ENCODE measurements at regions not wholly inside any gene's neighbourhood (a gene's known extent, or its start where the extent isn't known, plus 50 kb on each side); places are given as distances from the start of the nearest gene placed in this dataset.

DNA sequence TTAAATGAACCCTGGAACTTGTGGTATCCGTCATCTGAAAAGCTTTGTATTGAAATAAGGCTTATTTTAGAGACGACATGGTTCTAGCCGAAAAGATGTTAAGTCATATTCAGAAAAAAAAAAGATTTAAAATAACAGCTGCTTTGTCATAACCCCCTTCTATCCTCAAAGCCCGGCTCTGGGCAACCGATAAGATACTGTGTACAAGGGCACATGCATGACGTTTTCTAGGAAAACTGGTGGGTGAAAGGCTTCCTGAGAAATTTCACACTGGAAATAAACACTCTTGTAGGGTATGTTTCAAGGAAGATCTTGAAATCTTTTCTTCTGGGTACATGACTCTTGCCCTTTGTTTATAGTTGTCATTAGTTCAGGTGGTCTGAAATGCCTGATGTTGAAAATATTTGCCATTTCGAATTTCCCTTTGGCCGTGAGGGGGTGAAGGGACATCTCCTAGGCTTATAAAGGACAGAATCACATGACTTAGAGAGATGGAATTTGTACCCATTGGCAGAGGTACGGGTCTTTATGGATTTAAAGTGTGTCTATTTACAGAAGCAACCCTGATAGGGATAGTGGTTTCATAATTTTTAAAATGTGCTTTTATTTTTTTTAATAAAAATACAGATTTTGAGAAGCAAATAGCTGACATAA is 232.5 kb downstream of the PTEN start:
- H3K36me3 Mint-ChIP-seq, result no peaks in the 10 kb centered on the region
- no peak for ATAC-seq
- H3K4me1 Mint-ChIP-seq, result peaks cover 3% of the 10 kb centered on the region; the same call in 1 of the 2 replicates
- no peak overlapping the region for H3K27ac Mint-ChIP-seq
- no peaks in the 10 kb centered on the region for H3K27me3 Mint-ChIP-seq (ENCODE audit: low read depth)
- no peaks in the 10 kb centered on the region for H3K9me3 Mint-ChIP-seq
- no peak overlapping the region for H3K4me3 Mint-ChIP-seq
- no peak for DNase-seq (ENCODE audit: low spot score)
- TF ChIP-seq NFATC4 (CRISPR knock-in tag; IDR thresholded peaks at IDR 0.05) (no peak), ZNF396 (CRISPR knock-in tag; IDR thresholded peaks at IDR 0.05; ENCODE audit: borderline replicate concordance) (no peak), ZNF317 (CRISPR knock-in tag; IDR thresholded peaks at IDR 0.05; ENCODE audit: borderline replicate concordance, low read depth) (no peak), HMGA2 (CRISPR knock-in tag; IDR thresholded peaks at IDR 0.05) (no peak), ZNF219 (CRISPR knock-in tag; IDR thresholded peaks at IDR 0.05; ENCODE audit: borderline replicate concordance) (no peak)
- TF ChIP-seq, protein P1, sequence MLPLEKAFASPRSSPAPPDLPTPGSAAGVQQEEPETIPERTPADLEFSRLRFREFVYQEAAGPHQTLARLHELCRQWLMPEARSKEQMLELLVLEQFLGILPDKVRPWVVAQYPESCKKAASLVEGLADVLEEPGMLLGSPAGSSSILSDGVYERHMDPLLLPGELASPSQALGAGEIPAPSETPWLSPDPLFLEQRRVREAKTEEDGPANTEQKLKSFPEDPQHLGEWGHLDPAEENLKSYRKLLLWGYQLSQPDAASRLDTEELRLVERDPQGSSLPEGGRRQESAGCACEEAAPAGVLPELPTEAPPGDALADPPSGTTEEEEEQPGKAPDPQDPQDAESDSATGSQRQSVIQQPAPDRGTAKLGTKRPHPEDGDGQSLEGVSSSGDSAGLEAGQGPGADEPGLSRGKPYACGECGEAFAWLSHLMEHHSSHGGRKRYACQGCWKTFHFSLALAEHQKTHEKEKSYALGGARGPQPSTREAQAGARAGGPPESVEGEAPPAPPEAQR (CRISPR knock-in tag; IDR thresholded peaks at IDR 0.05), result no peak
- ChIA-PET POLR2A (interaction anchor here (0.6 to 0.7 kb wide), 2 partner anchors 101 to 322 kb away, joined by 3 read pairs; no protein-coding TSS in a partner anchor), CTCF (no interaction called here)

DNA sequence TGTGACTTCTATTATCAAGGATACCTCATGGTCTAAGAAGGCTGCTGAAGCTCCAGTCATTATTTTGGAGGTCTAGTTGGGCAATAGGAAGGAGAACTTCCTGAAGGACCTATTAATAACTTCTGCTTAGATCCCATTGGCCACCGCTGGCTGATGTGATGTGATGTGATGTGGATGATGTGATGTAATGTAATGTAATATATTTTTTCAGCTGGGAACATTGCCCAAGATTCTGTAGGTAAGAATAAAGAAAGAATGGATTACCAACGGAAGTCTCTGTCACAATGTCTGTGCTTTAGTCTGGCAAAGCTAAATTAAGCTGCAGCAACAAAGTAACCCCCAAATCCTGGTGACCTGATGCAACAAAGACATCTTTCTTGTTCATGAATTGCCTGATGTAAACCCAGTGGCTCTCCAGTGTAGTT is 233.7 kb downstream of the PTEN start:
- Mint-ChIP-seq H3K27me3 (ENCODE audit: low read depth) (no peaks in the 10 kb centered on the region), H3K4me3 (no peak overlapping the region), H3K36me3 (no peaks in the 10 kb centered on the region), H3K4me1 (peaks cover 3% of the 10 kb centered on the region; the same call in 1 of the 2 replicates), H3K27ac (no peak overlapping the region), H3K9me3 (peaks cover 4% of the 10 kb centered on the region)
- ATAC-seq, result no peak
- ChIA-PET CTCF (no interaction called here), POLR2A (no interaction called here)
- no peak for TF ChIP-seq FOXJ3 (CRISPR knock-in tag; IDR thresholded peaks at IDR 0.05; ENCODE audit: borderline replicate concordance)
- TF ChIP-seq PRRX2 (CRISPR knock-in tag; IDR thresholded peaks at IDR 0.05), result no peak
- no peak for TF ChIP-seq SMAD3 (CRISPR knock-in tag; IDR thresholded peaks at IDR 0.05; ENCODE audit: borderline replicate concordance)
- TF ChIP-seq FOXK1 (CRISPR knock-in tag; IDR thresholded peaks at IDR 0.05), result no peak
- DNase-seq (ENCODE audit: low spot score), result no peak

DNA sequence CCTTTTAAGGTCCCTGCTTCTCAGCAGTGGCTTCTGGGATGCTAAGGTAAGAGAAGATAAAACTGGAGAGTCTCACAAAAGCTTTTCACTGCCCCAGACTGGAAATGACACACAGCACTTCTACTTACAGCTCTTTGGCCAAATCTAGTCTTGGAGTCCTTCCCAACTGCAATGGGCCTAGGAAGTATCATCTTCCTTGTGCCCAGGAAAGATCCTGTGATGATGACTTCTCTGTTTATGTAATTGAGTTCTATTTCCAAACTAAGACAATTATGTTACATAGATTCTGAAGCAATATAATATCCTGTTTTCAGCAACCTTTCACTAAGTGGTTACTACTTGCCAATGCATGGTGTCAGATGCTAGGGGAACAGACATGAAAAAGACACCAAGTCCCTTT is 234.1 kb downstream of the PTEN start:
- no peak overlapping the region for H3K27ac Mint-ChIP-seq
- ATAC-seq, result no peak
- no peak overlapping the region for H3K4me3 Mint-ChIP-seq
- no peaks in the 10 kb centered on the region for H3K36me3 Mint-ChIP-seq
- H3K4me1 Mint-ChIP-seq, result peaks cover 3% of the 10 kb centered on the region; the same call in 1 of the 2 replicates
- POLR2A ChIA-PET, result no interaction called here
- no peak for DNase-seq (ENCODE audit: low spot score)
- H3K27me3 Mint-ChIP-seq (ENCODE audit: low read depth), result no peaks in the 10 kb centered on the region
- H3K9me3 Mint-ChIP-seq, result peaks cover 4% of the 10 kb centered on the region
- CTCF ChIA-PET, result no interaction called here
- TF ChIP-seq IRF2 (CRISPR knock-in tag; IDR thresholded peaks at IDR 0.05; ENCODE audit: borderline replicate concordance, low read depth) (no peak), NFATC4 (CRISPR knock-in tag; IDR thresholded peaks at IDR 0.05) (no peak), SOX15 (CRISPR knock-in tag; IDR thresholded peaks at IDR 0.05) (no peak), FOXJ3 (CRISPR knock-in tag; IDR thresholded peaks at IDR 0.05; ENCODE audit: borderline replicate concordance) (no peak), GTF2I (CRISPR knock-in tag; conservative IDR thresholded peaks at IDR 0.05) (no peak), KAT7 (CRISPR knock-in tag; IDR thresholded peaks at IDR 0.05; ENCODE audit: borderline replicate concordance) (no peak), SMAD4 (CRISPR knock-in tag; IDR thresholded peaks at IDR 0.05) (no peak), GABPB1 (CRISPR knock-in tag; IDR thresholded peaks at IDR 0.05) (no peak), ELF4 (CRISPR knock-in tag; IDR thresholded peaks at IDR 0.05; ENCODE audit: low read depth) (no peak)
- TF ChIP-seq, protein P2, sequence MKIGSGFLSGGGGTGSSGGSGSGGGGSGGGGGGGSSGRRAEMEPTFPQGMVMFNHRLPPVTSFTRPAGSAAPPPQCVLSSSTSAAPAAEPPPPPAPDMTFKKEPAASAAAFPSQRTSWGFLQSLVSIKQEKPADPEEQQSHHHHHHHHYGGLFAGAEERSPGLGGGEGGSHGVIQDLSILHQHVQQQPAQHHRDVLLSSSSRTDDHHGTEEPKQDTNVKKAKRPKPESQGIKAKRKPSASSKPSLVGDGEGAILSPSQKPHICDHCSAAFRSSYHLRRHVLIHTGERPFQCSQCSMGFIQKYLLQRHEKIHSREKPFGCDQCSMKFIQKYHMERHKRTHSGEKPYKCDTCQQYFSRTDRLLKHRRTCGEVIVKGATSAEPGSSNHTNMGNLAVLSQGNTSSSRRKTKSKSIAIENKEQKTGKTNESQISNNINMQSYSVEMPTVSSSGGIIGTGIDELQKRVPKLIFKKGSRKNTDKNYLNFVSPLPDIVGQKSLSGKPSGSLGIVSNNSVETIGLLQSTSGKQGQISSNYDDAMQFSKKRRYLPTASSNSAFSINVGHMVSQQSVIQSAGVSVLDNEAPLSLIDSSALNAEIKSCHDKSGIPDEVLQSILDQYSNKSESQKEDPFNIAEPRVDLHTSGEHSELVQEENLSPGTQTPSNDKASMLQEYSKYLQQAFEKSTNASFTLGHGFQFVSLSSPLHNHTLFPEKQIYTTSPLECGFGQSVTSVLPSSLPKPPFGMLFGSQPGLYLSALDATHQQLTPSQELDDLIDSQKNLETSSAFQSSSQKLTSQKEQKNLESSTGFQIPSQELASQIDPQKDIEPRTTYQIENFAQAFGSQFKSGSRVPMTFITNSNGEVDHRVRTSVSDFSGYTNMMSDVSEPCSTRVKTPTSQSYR (CRISPR knock-in tag; IDR thresholded peaks at IDR 0.05), result no peak
- TF ChIP-seq, protein P1 (CRISPR knock-in tag; IDR thresholded peaks at IDR 0.05), result no peak
- TF ChIP-seq, protein P3, sequence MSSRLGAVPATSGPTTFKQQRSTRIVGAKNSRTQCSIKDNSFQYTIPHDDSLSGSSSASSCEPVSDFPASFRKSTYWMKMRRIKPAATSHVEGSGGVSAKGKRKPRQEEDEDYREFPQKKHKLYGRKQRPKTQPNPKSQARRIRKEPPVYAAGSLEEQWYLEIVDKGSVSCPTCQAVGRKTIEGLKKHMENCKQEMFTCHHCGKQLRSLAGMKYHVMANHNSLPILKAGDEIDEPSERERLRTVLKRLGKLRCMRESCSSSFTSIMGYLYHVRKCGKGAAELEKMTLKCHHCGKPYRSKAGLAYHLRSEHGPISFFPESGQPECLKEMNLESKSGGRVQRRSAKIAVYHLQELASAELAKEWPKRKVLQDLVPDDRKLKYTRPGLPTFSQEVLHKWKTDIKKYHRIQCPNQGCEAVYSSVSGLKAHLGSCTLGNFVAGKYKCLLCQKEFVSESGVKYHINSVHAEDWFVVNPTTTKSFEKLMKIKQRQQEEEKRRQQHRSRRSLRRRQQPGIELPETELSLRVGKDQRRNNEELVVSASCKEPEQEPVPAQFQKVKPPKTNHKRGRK (CRISPR knock-in tag; IDR thresholded peaks at IDR 0.05; ENCODE audit: borderline replicate concordance), result no peak
- TF ChIP-seq, protein P4, sequence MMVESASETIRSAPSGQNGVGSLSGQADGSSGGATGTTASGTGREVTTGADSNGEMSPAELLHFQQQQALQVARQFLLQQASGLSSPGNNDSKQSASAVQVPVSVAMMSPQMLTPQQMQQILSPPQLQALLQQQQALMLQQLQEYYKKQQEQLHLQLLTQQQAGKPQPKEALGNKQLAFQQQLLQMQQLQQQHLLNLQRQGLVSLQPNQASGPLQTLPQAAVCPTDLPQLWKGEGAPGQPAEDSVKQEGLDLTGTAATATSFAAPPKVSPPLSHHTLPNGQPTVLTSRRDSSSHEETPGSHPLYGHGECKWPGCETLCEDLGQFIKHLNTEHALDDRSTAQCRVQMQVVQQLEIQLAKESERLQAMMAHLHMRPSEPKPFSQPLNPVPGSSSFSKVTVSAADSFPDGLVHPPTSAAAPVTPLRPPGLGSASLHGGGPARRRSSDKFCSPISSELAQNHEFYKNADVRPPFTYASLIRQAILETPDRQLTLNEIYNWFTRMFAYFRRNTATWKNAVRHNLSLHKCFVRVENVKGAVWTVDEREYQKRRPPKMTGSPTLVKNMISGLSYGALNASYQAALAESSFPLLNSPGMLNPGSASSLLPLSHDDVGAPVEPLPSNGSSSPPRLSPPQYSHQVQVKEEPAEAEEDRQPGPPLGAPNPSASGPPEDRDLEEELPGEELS (CRISPR knock-in tag; IDR thresholded peaks at IDR 0.05), result no peak
- TF ChIP-seq, protein P5, sequence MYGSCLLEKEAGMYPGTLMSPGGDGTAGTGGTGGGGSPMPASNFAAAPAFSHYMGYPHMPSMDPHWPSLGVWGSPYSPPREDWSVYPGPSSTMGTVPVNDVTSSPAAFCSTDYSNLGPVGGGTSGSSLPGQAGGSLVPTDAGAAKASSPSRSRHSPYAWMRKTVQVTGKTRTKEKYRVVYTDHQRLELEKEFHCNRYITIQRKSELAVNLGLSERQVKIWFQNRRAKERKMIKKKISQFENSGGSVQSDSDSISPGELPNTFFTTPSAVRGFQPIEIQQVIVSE (CRISPR knock-in tag; IDR thresholded peaks at IDR 0.05; ENCODE audit: borderline replicate concordance), result no peak
